Mesendoderm (in vitro differentiated cells): ENCODE measurements at regions not wholly inside any gene's neighbourhood (a gene's known extent, or its start where the extent isn't known, plus 50 kb on each side); places are given as distances from the start of the nearest gene placed in this dataset.
"Not testable (repeated sequence)": the region's sequence is repeated elsewhere in the genome, so short reads cannot be mapped to it uniquely, and the experiment has no call there.

Experiments
- DNase-seq: peaks from one replicate; pipeline ENCODE4 v3.0.0; 2013
- H2AK5ac ChIP-seq: 2 replicates; pipeline ENCODE4 v1.6.1; 2013; ENCODE audit warnings: low read length, inconsistent platforms
- H2BK120ac ChIP-seq: 2 replicates; pipeline ENCODE4 v1.6.1; 2013; ENCODE audit warnings: low read depth, mild to moderate bottlenecking, low read length, moderate library complexity, mixed read lengths
- H2BK15ac ChIP-seq: replicated peaks from 2 replicates; pipeline ENCODE4 v1.6.1; 2013; ENCODE audit warnings: low read depth, mild to moderate bottlenecking, moderate library complexity
- H2BK5ac ChIP-seq: 2 replicates; pipeline ENCODE4 v1.6.1; 2013; ENCODE audit warnings: low read length, inconsistent platforms
- H3K18ac ChIP-seq: 2 replicates; pipeline ENCODE4 v1.6.1; 2013; ENCODE audit warnings: mild to moderate bottlenecking, low read length, mixed read lengths
- H3K23ac ChIP-seq: one replicate; pipeline ENCODE4 v1.6.1; 2013; ENCODE audit warnings: low read length
- H3K27ac ChIP-seq: 2 replicates; pipeline ENCODE4 v1.5.1; 2013; ENCODE audit warnings: low read depth, mild to moderate bottlenecking, inconsistent platforms, low read length, moderate library complexity
- H3K27me3 ChIP-seq: 2 replicates; pipeline ENCODE4 v1.6.1; 2013; ENCODE audit warnings: low read length, control low read depth, mild to moderate bottlenecking, inconsistent platforms; ENCODE audit not compliant: insufficient read depth, poor library complexity
- H3K36me3 ChIP-seq: 2 replicates; pipeline ENCODE4 v1.6.1; 2013; ENCODE audit warnings: low read length, inconsistent platforms; ENCODE audit not compliant: control insufficient read depth, insufficient read depth
- H3K4ac ChIP-seq: one replicate; pipeline ENCODE4 v1.6.1; 2013; ENCODE audit warnings: low read depth, mild to moderate bottlenecking, low read length, moderate library complexity
- H3K4me1 ChIP-seq: 2 replicates; pipeline ENCODE4 v1.6.1; 2013; ENCODE audit warnings: low read depth, low read length, inconsistent platforms; ENCODE audit not compliant: control insufficient read depth
- H3K4me2 ChIP-seq: 2 replicates; pipeline ENCODE4 v1.6.1; 2013; ENCODE audit warnings: low read length
- H3K4me3 ChIP-seq: 2 replicates; pipeline ENCODE4 v1.5.1; 2013; ENCODE audit warnings: mild to moderate bottlenecking, low read length
- H3K56ac ChIP-seq: one replicate; pipeline ENCODE4 v1.6.1; 2013; ENCODE audit warnings: low read length
- H3K79me1 ChIP-seq: 2 replicates; pipeline ENCODE4 v1.6.1; 2013; ENCODE audit warnings: low read length, inconsistent platforms
- H3K79me2 ChIP-seq: 2 replicates; pipeline ENCODE4 v1.6.1; 2013; ENCODE audit warnings: mild to moderate bottlenecking, low read length; ENCODE audit not compliant: control insufficient read depth, insufficient read depth
- H3K9ac ChIP-seq: 2 replicates; pipeline ENCODE4 v1.6.1; 2013; ENCODE audit warnings: low read length, inconsistent platforms
- H4K5ac ChIP-seq: one replicate; pipeline ENCODE4 v1.6.1; 2013; ENCODE audit warnings: low read length
- H4K8ac ChIP-seq: one replicate; pipeline ENCODE4 v1.6.1; 2013; ENCODE audit warnings: low read depth, mild to moderate bottlenecking, control low read depth, low read length, moderate library complexity
- WGBS: extraction: QIAGEN DNeasy Blood & Tissue Kit; methylation state at CpG from one replicate; pipeline ENCODE4 v1.1.7; 2013; ENCODE audit warnings: low lambda C conversion rate, missing lambda C conversion rate; ENCODE audit not compliant: insufficient coverage; ENCODE audit errors: extremely low coverage; 5-methylcytosine and 5-hydroxymethylcytosine counted together

DNA sequence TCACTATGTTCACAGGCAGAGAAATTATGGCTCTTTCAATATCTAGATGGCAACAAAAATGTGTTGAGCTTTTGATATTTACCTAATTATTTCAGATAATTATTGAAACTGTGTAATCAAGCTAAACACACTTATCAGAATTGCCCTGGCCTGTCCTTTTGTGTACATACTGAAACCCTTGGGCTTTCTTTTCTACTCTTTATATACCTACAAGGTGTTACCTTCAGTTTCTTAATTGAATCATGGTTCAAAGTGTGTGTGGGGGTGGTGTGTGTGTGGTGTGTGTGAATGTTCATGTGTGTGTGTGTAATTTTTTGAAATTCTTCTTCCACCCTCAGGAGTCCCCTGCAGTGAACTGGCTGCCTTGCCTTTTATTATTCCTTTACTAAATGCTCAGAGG, 506.8 kb upstream of the SOX9 start:
- Histone ChIP-seq H4K5ac (no peak overlapping the region), H3K4me2 (no peak overlapping the region), H4K8ac (no peak overlapping the region), H3K79me2 (no peaks in the 10 kb centered on the region), H3K36me3 (no peaks in the 10 kb centered on the region), H3K4me1 (no peaks in the 10 kb centered on the region), H3K9ac (no peak overlapping the region), H2BK15ac (no peak overlapping the region), H2AK5ac (no peak overlapping the region), H3K79me1 (no peaks in the 10 kb centered on the region), H3K56ac (no peak overlapping the region), H3K4ac (no peak overlapping the region), H3K4me3 (no peak overlapping the region), H3K23ac (no peak overlapping the region), H2BK120ac (no peak overlapping the region), H3K18ac (no peak overlapping the region), H3K27ac (no peak overlapping the region), H3K27me3 (no peaks in the 10 kb centered on the region), H2BK5ac (no peak overlapping the region)
- no peak for DNase-seq

DNA sequence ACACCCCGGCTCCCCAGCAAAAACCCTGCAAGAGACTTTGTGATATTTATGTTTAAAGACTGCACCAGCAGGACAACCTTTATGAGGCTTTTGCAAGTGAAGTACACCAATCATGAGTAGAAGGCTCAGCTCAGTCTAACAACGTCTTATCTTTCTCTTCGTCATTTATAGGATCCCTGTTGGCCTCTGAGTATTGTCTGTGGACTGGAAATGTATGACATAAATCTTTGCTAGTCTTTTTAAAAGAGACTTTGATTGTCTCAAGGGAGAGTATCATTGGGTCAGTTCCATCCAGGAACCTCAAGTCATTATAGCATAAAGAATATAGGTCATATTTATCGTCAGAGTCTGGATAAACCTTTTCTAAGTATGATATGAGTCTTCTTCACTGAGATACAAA, 505.0 kb upstream of the SOX9 start:
- H2BK5ac ChIP-seq: no peak overlapping the region
- H3K36me3 ChIP-seq: no peaks in the 10 kb centered on the region
- no peak overlapping the region for H2AK5ac ChIP-seq
- H3K56ac ChIP-seq: no peak overlapping the region
- WGBS: no CpG with 5 or more reads among the region's 4 CpGs
- no peak overlapping the region for H2BK15ac ChIP-seq
- no peak overlapping the region for H3K4ac ChIP-seq
- no peak overlapping the region for H3K23ac ChIP-seq
- no peak overlapping the region for H3K27ac ChIP-seq
- no peak overlapping the region for H3K4me2 ChIP-seq
- no peaks in the 10 kb centered on the region for H3K79me1 ChIP-seq
- H2BK120ac ChIP-seq: no peak overlapping the region
- no peaks in the 10 kb centered on the region for H3K4me1 ChIP-seq
- no peaks in the 10 kb centered on the region for H3K79me2 ChIP-seq
- no peaks in the 10 kb centered on the region for H3K27me3 ChIP-seq
- H3K4me3 ChIP-seq: no peak overlapping the region
- no peak overlapping the region for H4K8ac ChIP-seq
- H3K18ac ChIP-seq: no peak overlapping the region
- H3K9ac ChIP-seq: no peak overlapping the region
- H4K5ac ChIP-seq: no peak overlapping the region
- no peak for DNase-seq

DNA sequence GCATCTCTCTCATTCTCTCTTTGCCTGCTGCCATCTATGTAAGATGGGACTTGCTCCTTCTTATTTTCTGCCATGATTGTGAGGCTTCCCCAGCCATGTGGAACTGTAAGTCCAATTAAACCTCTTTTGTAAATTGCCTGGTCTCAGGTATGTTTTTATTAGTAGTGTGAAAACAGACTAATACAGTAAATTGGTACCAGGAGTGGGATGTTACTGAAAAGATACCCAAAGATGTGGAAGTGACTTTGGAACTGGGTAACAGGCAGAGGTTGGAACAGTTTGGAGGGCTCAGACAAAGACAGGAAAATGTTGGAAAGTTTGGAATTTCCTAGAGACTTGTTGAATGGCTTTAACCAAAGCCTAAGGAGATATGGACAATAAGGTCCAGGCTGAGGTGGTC, 503.1 kb upstream of the SOX9 start:
- not testable (repeated sequence) for H3K4me3 ChIP-seq, H3K18ac ChIP-seq, H3K4ac ChIP-seq, H3K23ac ChIP-seq, H4K8ac ChIP-seq, H3K79me2 ChIP-seq, H3K56ac ChIP-seq, H4K5ac ChIP-seq, H2BK15ac ChIP-seq, H3K27me3 ChIP-seq, H2BK120ac ChIP-seq, H3K4me2 ChIP-seq, H3K36me3 ChIP-seq, DNase-seq, H2BK5ac ChIP-seq, H3K9ac ChIP-seq, H3K4me1 ChIP-seq, H3K79me1 ChIP-seq, H3K27ac ChIP-seq, H2AK5ac ChIP-seq

DNA sequence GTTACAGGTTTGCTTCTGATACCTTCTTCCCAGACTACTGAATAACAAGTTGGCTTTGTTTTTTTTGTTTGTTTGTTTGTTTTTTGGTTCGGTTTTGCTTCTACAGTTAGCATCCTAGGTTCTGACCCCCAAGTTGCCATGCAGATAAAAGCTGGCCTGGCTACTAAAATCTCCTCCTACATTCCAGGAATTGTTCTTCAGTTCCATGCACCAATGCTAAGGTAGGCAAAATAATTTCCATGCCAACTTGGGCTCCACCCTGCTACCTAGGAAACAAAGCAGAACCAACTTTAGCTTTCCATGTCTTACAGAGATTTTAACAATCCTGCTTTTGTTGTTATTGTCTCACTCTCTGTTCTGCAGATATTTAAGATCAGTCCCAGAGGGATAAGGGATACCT, 495.5 kb upstream of the SOX9 start:
- no peak overlapping the region for H2BK120ac ChIP-seq
- no peaks in the 10 kb centered on the region for H3K79me2 ChIP-seq
- H3K4me1 ChIP-seq: no peaks in the 10 kb centered on the region
- H3K36me3 ChIP-seq: no peaks in the 10 kb centered on the region
- no peak overlapping the region for H3K27ac ChIP-seq
- H3K79me1 ChIP-seq: no peaks in the 10 kb centered on the region
- H3K4me2 ChIP-seq: no peak overlapping the region
- no peak overlapping the region for H2AK5ac ChIP-seq
- no peak overlapping the region for H3K23ac ChIP-seq
- no peak overlapping the region for H4K5ac ChIP-seq
- H3K9ac ChIP-seq: no peak overlapping the region
- no peak for DNase-seq
- H3K27me3 ChIP-seq: no peaks in the 10 kb centered on the region
- H2BK5ac ChIP-seq: no peak overlapping the region
- WGBS: no CpG with 5 or more reads among the region's 1 CpG
- H3K56ac ChIP-seq: no peak overlapping the region
- no peak overlapping the region for H3K4me3 ChIP-seq
- H3K4ac ChIP-seq: no peak overlapping the region
- no peak overlapping the region for H4K8ac ChIP-seq
- no peak overlapping the region for H2BK15ac ChIP-seq
- no peak overlapping the region for H3K18ac ChIP-seq

DNA sequence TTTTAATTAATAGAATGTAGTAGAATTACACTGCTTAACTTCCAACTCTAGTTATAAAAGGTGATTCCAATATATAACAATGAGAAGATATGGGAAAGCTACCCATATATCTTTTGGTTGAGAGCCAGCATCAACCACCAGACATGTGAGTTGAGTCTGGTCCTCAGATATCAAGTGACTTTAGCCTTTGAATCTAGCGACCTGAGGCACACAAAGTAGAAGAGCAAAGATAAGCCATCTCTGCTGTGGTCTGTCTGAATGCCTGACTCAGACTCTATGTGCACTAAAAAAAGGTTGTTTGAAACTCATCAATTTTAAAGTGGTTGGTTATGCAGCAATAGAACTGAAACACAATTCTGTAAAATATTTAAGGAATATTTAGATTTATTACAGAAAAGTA, 492.5 kb upstream of the SOX9 start:
- Histone ChIP-seq H2BK120ac (no peak overlapping the region), H3K4me3 (no peak overlapping the region), H2BK5ac (no peak overlapping the region), H3K36me3 (no peaks in the 10 kb centered on the region), H3K56ac (no peak overlapping the region), H3K18ac (no peak overlapping the region), H3K4ac (no peak overlapping the region), H4K8ac (no peak overlapping the region), H2AK5ac (no peak overlapping the region), H3K4me1 (no peaks in the 10 kb centered on the region), H2BK15ac (no peak overlapping the region), H3K9ac (no peak overlapping the region), H3K79me2 (no peaks in the 10 kb centered on the region), H3K27ac (no peak overlapping the region), H3K27me3 (no peaks in the 10 kb centered on the region), H3K4me2 (no peak overlapping the region), H4K5ac (no peak overlapping the region), H3K79me1 (no peaks in the 10 kb centered on the region), H3K23ac (no peak overlapping the region)
- no CpG with 5 or more reads among the region's 1 CpG for WGBS
- no peak for DNase-seq

DNA sequence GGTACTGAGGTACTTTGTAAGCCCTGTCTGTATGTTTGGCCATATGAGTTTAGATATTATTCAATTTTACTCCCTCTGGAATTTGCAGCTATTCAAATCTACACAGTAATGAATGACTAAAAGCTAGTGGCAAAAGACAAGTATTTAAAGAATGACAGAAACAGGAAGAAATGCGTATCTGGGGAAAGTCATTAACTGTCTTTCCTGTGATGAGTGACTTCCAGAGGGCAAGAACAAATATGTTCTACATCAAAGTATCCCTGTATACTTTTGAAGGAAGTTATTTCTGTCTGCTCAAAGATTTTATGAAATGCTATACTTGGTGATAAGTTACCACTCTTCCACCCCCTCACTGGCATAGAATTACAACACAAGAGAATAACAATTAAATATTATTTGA, 489.3 kb upstream of the SOX9 start:
- no peaks in the 10 kb centered on the region for H3K27me3 ChIP-seq
- H3K9ac ChIP-seq: no peak overlapping the region
- no peak overlapping the region for H3K4me2 ChIP-seq
- H3K23ac ChIP-seq: no peak overlapping the region
- H2AK5ac ChIP-seq: no peak overlapping the region
- DNase-seq: no peak
- H3K18ac ChIP-seq: no peak overlapping the region
- no peak overlapping the region for H4K8ac ChIP-seq
- H3K27ac ChIP-seq: no peak overlapping the region
- H2BK120ac ChIP-seq: no peak overlapping the region
- no peak overlapping the region for H4K5ac ChIP-seq
- H3K4ac ChIP-seq: no peak overlapping the region
- H3K56ac ChIP-seq: no peak overlapping the region
- no peaks in the 10 kb centered on the region for H3K79me2 ChIP-seq
- no peak overlapping the region for H2BK15ac ChIP-seq
- H2BK5ac ChIP-seq: no peak overlapping the region
- H3K4me1 ChIP-seq: no peaks in the 10 kb centered on the region
- H3K36me3 ChIP-seq: no peaks in the 10 kb centered on the region
- no peak overlapping the region for H3K4me3 ChIP-seq
- no CpG with 5 or more reads among the region's 1 CpG for WGBS
- H3K79me1 ChIP-seq: no peaks in the 10 kb centered on the region
